HCT116 (cell line): ENCODE measurements at regions not wholly inside any gene's neighbourhood (a gene's known extent, or its start where the extent isn't known, plus 50 kb on each side); places are given as distances from the start of the nearest gene placed in this dataset.
"Not testable (repeated sequence)": the region's sequence is repeated elsewhere in the genome, so short reads cannot be mapped to it uniquely, and the experiment has no call there.

Experiments used
- ATAC-seq: fragments of 200-7000 bp; cut with Tn5 transposase; 2 replicates; pipeline ENCODE4 v1.9.1; 2020; ENCODE audit warnings: mild to moderate bottlenecking, moderate library complexity
- BruUV-seq: library from RNA; stranded (reverse); fragments of 400-500 nt; replicated peaks from 2 replicates; lab custom pipeline; 2021; lab: Mats Ljungman, UMichigan
- CTCF ChIA-PET: fragments of 300-600 bp; sonication (Branson Sonifier 250); formaldehyde crosslinking; loops from one replicate; lab custom pipeline; 2021; ENCODE audit warnings: antibody characterized with exemption; lab: Charles Lee
- POLR2A ChIA-PET: fragments of 300-600, 350-600 bp; sonication (Branson Sonifier 250); formaldehyde crosslinking; loops from one replicate; lab custom pipeline; 2021; ENCODE audit warnings: antibody characterized with exemption; lab: Charles Lee
- RAD21 ChIA-PET, 2 experiments: fragments of 300-600 bp; sonication (Branson Sonifier 250); formaldehyde crosslinking; loops; one replicate each; lab custom pipeline; 2023; ENCODE audit warnings: low total read pairs in 2 of 2; ENCODE audit not compliant: uncharacterized antibody in 2 of 2, unreplicated experiment in 2 of 2, low non-redundant PET in 1 of 2; lab: Charles Lee
- DNase-seq: peaks from one replicate; pipeline ENCODE4 v3.0.0-alpha.2; 2010; ENCODE audit warnings: low read depth, low spot score
- H2AFZ ChIP-seq: fragments of 200-600 bp; shearing (Covaris generic), sonication (generic); 2 replicates; pipeline ENCODE4 v1.6.1; 2017; ENCODE audit warnings: low read depth, mixed run types, mixed read lengths, antibody characterized with exemption, low read length; ENCODE audit not compliant: poor library complexity, severe bottlenecking
- H3K27ac ChIP-seq: 2 replicates; pipeline ENCODE4 v1.5.1; 2012; ENCODE audit warnings: low read depth, low read length
- H3K27me3 ChIP-seq: fragments of 200-600 bp; sonication (generic); 2 replicates; pipeline ENCODE4 v1.6.1; 2016; ENCODE audit warnings: mixed run types, low read length, mixed read lengths; ENCODE audit not compliant: insufficient read depth
- H3K36me3 ChIP-seq, 2 experiments: fragments of 200-500 bp in 1 of 2; fragments of 200-600 bp in 1 of 2; sonication (Bioruptor generic) in 1 of 2; sonication (generic) in 1 of 2; 2 replicates each; pipeline versions ENCODE4 v1.5.1 to v1.6.1; 2014 to 2016; ENCODE audit warnings: low read length in 2 of 2, inconsistent platforms in 1 of 2, mixed read lengths in 1 of 2, mixed run types in 1 of 2; ENCODE audit not compliant: insufficient read depth in 2 of 2, control insufficient read depth in 1 of 2
- H3K4me1 ChIP-seq, 2 experiments: fragments of 200-600 bp in 1 of 2; sonication (generic) in 1 of 2; 2 replicates each; pipeline versions ENCODE4 v1.5.1 to v1.6.1; 2012 to 2017; ENCODE audit warnings: low read length in 2 of 2, inconsistent platforms in 1 of 2, mild to moderate bottlenecking in 1 of 2, mixed read lengths in 1 of 2, mixed run types in 1 of 2, moderate library complexity in 1 of 2; ENCODE audit not compliant: insufficient read depth in 2 of 2, control insufficient read depth in 1 of 2
- H3K4me2 ChIP-seq: fragments of 200-600 bp; sonication (generic); 2 replicates; pipeline ENCODE4 v1.6.1; 2017; ENCODE audit warnings: mixed run types, low read length, mixed read lengths
- H3K4me3 ChIP-seq, 2 experiments: fragments of 200-600 bp in 1 of 2; sonication (generic) in 1 of 2; replicated peaks in 1 of 2; 2 replicates each; pipeline ENCODE4 v1.5.1; 2011 to 2016; ENCODE audit warnings: low read length in 2 of 2, control low read depth in 1 of 2, low read depth in 1 of 2, mild to moderate bottlenecking in 1 of 2, mixed read lengths in 1 of 2, mixed run types in 1 of 2
- H3K79me2 ChIP-seq: fragments of 200-600 bp; sonication (generic); 2 replicates; pipeline ENCODE4 v1.6.1; 2017; ENCODE audit warnings: mild to moderate bottlenecking, mixed run types, low read length, moderate library complexity, mixed read lengths; ENCODE audit not compliant: insufficient read depth
- H3K9ac ChIP-seq: fragments of 200-600 bp; sonication (generic); 2 replicates; pipeline ENCODE4 v1.6.1; 2016; ENCODE audit warnings: low read length, mixed read lengths
- H3K9me2 ChIP-seq: fragments of 200-600 bp; sonication (generic), shearing (Covaris generic); 2 replicates; pipeline ENCODE4 v1.6.1; 2017; ENCODE audit warnings: mixed run types, mild to moderate bottlenecking, moderate library complexity; ENCODE audit not compliant: insufficient read depth
- H3K9me3 ChIP-seq, 2 experiments: fragments of 200-500 bp in 1 of 2; fragments of 200-600 bp in 1 of 2; sonication (Bioruptor generic) in 1 of 2; sonication (generic) in 1 of 2; 2 replicates each; pipeline ENCODE4 v1.6.1; 2014 to 2017; ENCODE audit warnings: low read length in 2 of 2, mixed read lengths in 2 of 2, inconsistent platforms in 1 of 2, low read depth in 1 of 2, mild to moderate bottlenecking in 1 of 2, mixed run types in 1 of 2, moderate library complexity in 1 of 2; ENCODE audit not compliant: control insufficient read depth in 1 of 2, insufficient read depth in 1 of 2
- H4K20me1 ChIP-seq: fragments of 200-600 bp; sonication (generic), shearing (Covaris generic); 2 replicates; pipeline ENCODE4 v1.6.1; 2017; ENCODE audit warnings: mixed run types, mild to moderate bottlenecking, moderate library complexity; ENCODE audit not compliant: insufficient read depth
- RAD21 ChIP-seq: IDR thresholded peaks from 2 replicates; pipeline ENCODE4 v1.6.1; 2012; ENCODE audit warnings: low read depth, mild to moderate bottlenecking
- intact Hi-C: fragments of 100-400 bp; cut with micrococcal nuclease; formaldehyde crosslinking; loops from 2 replicates; pipeline ENCODE4 v1.10.0; 2022
- TF ChIP-seq, protein P1 (sequence below), 3 experiments: fragments of 200-600 bp in 1 of 3; sonication (generic) in 1 of 3; IDR thresholded peaks in 2 of 3; conservative IDR thresholded peaks in 1 of 3; 2 replicates each; pipeline ENCODE4 v1.5.1; 2012 to 2017; ENCODE audit warnings: low read depth in 2 of 3, low read length in 2 of 3, antibody characterized with exemption in 1 of 3, borderline replicate concordance in 1 of 3, control low read depth in 1 of 3, mild to moderate bottlenecking in 1 of 3, mixed read lengths in 1 of 3, mixed run types in 1 of 3, moderate library complexity in 1 of 3; ENCODE audit not compliant: insufficient read depth in 1 of 3

DNA sequence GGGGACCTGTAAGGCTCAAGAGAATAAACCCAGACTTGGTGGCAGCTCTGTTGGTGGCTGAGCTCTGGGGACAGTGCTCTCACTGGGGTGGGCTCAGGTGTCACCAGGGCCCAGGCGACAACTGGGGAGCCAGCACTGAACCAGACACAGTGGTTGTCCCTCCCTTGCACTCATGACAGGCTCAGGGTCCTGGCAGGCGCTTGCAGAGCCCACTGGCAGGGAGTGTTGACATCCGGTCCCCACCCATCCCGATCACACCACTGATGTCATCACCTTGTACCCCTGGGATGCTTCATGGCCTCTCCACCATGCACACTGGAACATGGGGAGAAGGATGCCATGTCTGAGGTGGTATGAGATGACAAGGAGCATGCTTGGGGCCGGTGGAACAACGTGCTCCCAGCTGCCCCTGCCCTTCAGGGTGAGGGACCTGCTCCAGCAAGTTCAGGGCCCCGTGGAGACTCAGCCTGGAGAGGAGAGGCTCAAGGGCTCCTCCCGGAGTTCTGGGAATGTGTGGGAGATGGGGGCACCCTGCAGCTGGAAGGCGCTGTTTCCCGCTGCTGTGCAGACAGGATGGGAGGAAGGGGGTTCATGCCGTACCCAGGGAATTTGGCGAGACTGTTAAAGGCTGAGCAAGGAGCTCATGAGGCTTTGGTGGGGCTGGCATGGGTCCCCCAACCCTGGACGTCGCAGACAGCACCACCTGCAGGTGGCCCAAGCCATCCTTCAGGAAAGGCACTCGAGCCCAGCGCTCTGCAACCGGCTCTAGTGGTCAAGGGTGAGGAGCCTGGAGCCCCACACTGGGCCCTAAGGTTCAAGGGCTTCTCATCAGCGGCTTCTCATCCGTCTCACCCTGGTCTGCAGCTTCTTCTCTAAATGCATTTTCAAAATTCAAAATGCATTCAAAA, 141.1 kb upstream of the ZNF469 start:
- H3K9me2 ChIP-seq, H4K20me1 ChIP-seq, H3K9ac ChIP-seq, H3K27ac ChIP-seq, H3K27me3 ChIP-seq, DNase-seq, H3K9me3 ChIP-seq, H2AFZ ChIP-seq, H3K79me2 ChIP-seq, intact Hi-C loops, POLR2A ChIA-PET, H3K4me3 ChIP-seq, ATAC-seq, H3K36me3 ChIP-seq, RAD21 ChIA-PET, CTCF ChIA-PET, BruUV-seq: not testable (repeated sequence)
- Histone ChIP-seq H3K4me2 (peak overlapping the region; percentile 30; the same call in 1 of the 2 replicates), H3K4me1 (peaks cover 49 to 87% of the 10 kb centered on the region in 2 experiments)
- peak; percentile 35; the same call in 1 of the 2 replicates for TF ChIP-seq RAD21
- TF ChIP-seq, protein P1, sequence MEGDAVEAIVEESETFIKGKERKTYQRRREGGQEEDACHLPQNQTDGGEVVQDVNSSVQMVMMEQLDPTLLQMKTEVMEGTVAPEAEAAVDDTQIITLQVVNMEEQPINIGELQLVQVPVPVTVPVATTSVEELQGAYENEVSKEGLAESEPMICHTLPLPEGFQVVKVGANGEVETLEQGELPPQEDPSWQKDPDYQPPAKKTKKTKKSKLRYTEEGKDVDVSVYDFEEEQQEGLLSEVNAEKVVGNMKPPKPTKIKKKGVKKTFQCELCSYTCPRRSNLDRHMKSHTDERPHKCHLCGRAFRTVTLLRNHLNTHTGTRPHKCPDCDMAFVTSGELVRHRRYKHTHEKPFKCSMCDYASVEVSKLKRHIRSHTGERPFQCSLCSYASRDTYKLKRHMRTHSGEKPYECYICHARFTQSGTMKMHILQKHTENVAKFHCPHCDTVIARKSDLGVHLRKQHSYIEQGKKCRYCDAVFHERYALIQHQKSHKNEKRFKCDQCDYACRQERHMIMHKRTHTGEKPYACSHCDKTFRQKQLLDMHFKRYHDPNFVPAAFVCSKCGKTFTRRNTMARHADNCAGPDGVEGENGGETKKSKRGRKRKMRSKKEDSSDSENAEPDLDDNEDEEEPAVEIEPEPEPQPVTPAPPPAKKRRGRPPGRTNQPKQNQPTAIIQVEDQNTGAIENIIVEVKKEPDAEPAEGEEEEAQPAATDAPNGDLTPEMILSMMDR (IDR thresholded peaks at IDR 0.05 in 2 of 3, conservative IDR thresholded peaks at IDR 0.05 in 1 of 3; ENCODE audit: borderline replicate concordance in 1 of 3, insufficient read depth in 1 of 3, low read depth in 2 of 3, low read length in 2 of 3): peak; percentile 49 to 58 (median 51)

DNA sequence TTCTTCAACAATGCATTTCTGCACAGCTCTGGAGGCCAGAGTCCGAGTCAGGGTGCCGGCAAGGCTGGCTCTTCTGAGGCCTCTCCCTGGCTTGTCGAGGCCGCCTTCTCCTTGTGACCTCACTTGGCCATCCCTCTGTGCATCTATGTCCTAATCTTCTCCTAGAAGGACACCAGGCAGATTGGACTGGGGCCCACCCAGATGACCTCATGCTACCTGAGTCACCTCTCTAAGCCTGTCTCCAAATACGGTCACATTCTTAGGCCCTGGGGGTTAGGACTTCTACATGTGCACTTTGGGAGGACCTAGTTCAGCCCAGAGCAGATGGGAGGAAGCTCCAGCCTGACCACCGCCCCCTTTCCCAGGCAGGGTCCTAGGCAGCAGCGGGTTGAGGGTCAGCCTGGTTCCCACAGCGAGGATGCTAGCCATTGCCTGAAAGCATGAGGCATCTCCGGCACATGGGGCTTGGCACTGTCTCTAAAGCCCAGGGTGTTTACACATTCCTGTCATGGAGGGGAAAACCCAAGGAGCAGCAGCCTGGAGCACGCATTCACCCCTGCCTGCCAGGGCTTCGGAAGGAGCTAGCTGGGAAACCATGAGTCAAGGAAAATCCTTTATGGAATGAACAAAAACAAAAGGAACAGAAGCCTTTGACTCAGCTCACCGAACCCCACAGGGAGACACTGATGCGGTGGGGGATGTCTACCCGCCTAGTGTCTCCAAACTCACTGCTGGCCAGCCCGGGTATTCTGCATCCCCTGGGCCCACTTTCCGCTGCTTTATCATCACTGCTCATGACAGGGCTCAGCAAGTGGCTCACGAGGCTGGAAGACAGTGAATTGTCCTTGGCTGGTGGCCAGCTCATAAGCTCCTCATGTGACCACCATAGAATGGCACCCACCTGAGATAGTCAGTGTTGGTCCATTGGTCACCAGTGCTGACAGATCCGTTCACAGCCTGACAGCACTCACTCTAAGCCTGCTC, 140.2 kb upstream of the ZNF469 start:
- H3K9me2 ChIP-seq, H3K4me3 ChIP-seq, CTCF ChIA-PET, H3K79me2 ChIP-seq, H3K27ac ChIP-seq, DNase-seq, BruUV-seq, RAD21 ChIA-PET, H4K20me1 ChIP-seq, H3K9ac ChIP-seq, H2AFZ ChIP-seq, POLR2A ChIA-PET, H3K27me3 ChIP-seq, H3K36me3 ChIP-seq, H3K9me3 ChIP-seq, ATAC-seq, intact Hi-C loops: not testable (repeated sequence)
- Histone ChIP-seq H3K4me2 (peak overlapping the region; percentile 30; the same call in 1 of the 2 replicates), H3K4me1 (peaks cover 43 to 88% of the 10 kb centered on the region in 2 experiments)

DNA sequence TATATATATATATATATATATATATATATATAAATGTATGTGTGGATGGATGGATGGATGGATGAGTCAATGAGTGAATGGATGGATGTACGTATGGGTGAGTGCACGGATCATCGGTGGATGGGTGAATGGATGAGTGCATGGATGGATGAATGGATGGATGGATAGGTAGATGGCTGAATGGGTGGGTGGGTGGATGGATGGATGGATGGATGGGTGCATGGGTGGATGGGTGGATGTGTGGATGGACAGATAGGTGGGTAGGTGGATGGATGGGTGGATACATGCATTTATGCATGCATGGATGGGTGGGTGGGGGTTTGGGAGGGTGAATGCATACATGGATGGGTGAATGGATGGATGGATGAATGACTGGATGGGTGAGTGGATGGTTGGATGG, 138.8 kb upstream of the ZNF469 start:
- peaks cover 33 to 76% of the 10 kb centered on the region in 2 experiments for H3K4me1 ChIP-seq
- RAD21 ChIA-PET, H3K36me3 ChIP-seq, H3K27me3 ChIP-seq, H3K9me3 ChIP-seq, H3K79me2 ChIP-seq, ATAC-seq, intact Hi-C loops, H3K9me2 ChIP-seq, POLR2A ChIA-PET, H3K9ac ChIP-seq, BruUV-seq, H3K4me2 ChIP-seq, H2AFZ ChIP-seq, H3K4me3 ChIP-seq, CTCF ChIA-PET, H4K20me1 ChIP-seq, H3K27ac ChIP-seq, DNase-seq: not testable (repeated sequence)
